Activated naive CD8-positive, alpha-beta T cell treated with anti-CD3 and anti-CD28 coated beads, Interleukin-2, amount 10 ng/mL, durations not matched to agents 7 days and 5 days (primary cell): ENCODE measurements at regions not wholly inside any gene's neighbourhood (a gene's known extent, or its start where the extent isn't known, plus 50 kb on each side); places are given as distances from the start of the nearest gene placed in this dataset.

Experiments
- ATAC-seq: fragments of 150-1000 bp; cut with Tn5 transposase; one replicate; pipeline ENCODE4 v1.10.0; 2021; ENCODE audit warnings: low read depth, moderate library complexity
- POLR2A ChIA-PET: fragments of 350-600 bp; sonication (Branson Sonifier 250); formaldehyde crosslinking; loops from one replicate; lab custom pipeline; 2021; ENCODE audit warnings: antibody characterized with exemption; lab: Charles Lee
- DNase-seq: peaks from one replicate; pipeline ENCODE4 v3.0.0; 2021
- H3K27ac Mint-ChIP-seq: one replicate; pipeline ENCODE4 v1.8.0; 2022; ENCODE audit warnings: mild to moderate bottlenecking, mixed read lengths
- H3K27me3 Mint-ChIP-seq: one replicate; pipeline ENCODE4 v1.8.0; 2022; ENCODE audit warnings: mild to moderate bottlenecking, moderate library complexity, mixed read lengths
- H3K36me3 Mint-ChIP-seq: one replicate; pipeline ENCODE4 v1.8.0; 2021; ENCODE audit warnings: mild to moderate bottlenecking, mixed read lengths
- H3K4me1 Mint-ChIP-seq: one replicate; pipeline ENCODE4 v1.8.0; 2021; ENCODE audit warnings: mixed read lengths
- H3K4me3 Mint-ChIP-seq: one replicate; pipeline ENCODE4 v1.8.0; 2022; ENCODE audit warnings: mild to moderate bottlenecking, moderate library complexity, mixed read lengths
- H3K9me3 Mint-ChIP-seq: one replicate; pipeline ENCODE4 v1.8.0; 2021; ENCODE audit warnings: mixed read lengths

- Mint-ChIP-seq H3K27ac (no peak overlapping the region), H3K27me3 (no peaks in the 10 kb centered on the region), H3K4me1 (no peaks in the 10 kb centered on the region), H3K36me3 (no peaks in the 10 kb centered on the region), H3K9me3 (no peaks in the 10 kb centered on the region), H3K4me3 (no peak overlapping the region)
- no peak for DNase-seq
- POLR2A ChIA-PET: no interaction called here
- no peak for ATAC-seq
These were observed 457.9 kb upstream of the BRINP1 start for GRCh38 chr9:119827126-119827525.

GRCh38 chr9:119818726-119819435, 449.6 kb upstream of the BRINP1 start:
- Mint-ChIP-seq H3K4me3 (no peak overlapping the region), H3K9me3 (no peaks in the 10 kb centered on the region), H3K4me1 (no peaks in the 10 kb centered on the region), H3K36me3 (no peaks in the 10 kb centered on the region), H3K27ac (no peak overlapping the region), H3K27me3 (no peaks in the 10 kb centered on the region)
- no peak for ATAC-seq
- no peak for DNase-seq
- POLR2A ChIA-PET: no interaction called here

- Mint-ChIP-seq H3K27me3 (no peaks in the 10 kb centered on the region), H3K4me3 (no peak overlapping the region), H3K9me3 (no peaks in the 10 kb centered on the region), H3K27ac (no peak overlapping the region), H3K36me3 (no peaks in the 10 kb centered on the region), H3K4me1 (no peaks in the 10 kb centered on the region)
- ATAC-seq (no peak), DNase-seq (no peak)
- POLR2A ChIA-PET: no interaction called here
These were observed 441.6 kb upstream of the BRINP1 start for GRCh38 chr9:119810645-119811429.

GRCh38 chr9:119803679-119804078, 434.4 kb upstream of the BRINP1 start:
- Mint-ChIP-seq H3K4me3 (no peak overlapping the region), H3K36me3 (no peaks in the 10 kb centered on the region), H3K27ac (no peak overlapping the region), H3K9me3 (no peaks in the 10 kb centered on the region), H3K4me1 (no peaks in the 10 kb centered on the region), H3K27me3 (no peaks in the 10 kb centered on the region)
- DNase-seq (no peak), ATAC-seq (no peak)
- POLR2A ChIA-PET: no interaction called here

GRCh38 chr9:119802621-119803020, 433.4 kb upstream of the BRINP1 start:
- DNase-seq (no peak), ATAC-seq (no peak)
- Mint-ChIP-seq H3K9me3 (no peaks in the 10 kb centered on the region), H3K27me3 (no peaks in the 10 kb centered on the region), H3K36me3 (no peaks in the 10 kb centered on the region), H3K4me3 (no peak overlapping the region), H3K27ac (no peak overlapping the region), H3K4me1 (no peaks in the 10 kb centered on the region)
- POLR2A ChIA-PET: no interaction called here

GRCh38 chr9:119802133-119802532, 432.9 kb upstream of the BRINP1 start:
- Mint-ChIP-seq H3K4me3 (no peak overlapping the region), H3K27ac (no peak overlapping the region), H3K27me3 (no peaks in the 10 kb centered on the region), H3K36me3 (no peaks in the 10 kb centered on the region), H3K4me1 (no peaks in the 10 kb centered on the region), H3K9me3 (no peaks in the 10 kb centered on the region)
- ATAC-seq: no peak
- no peak for DNase-seq
- POLR2A ChIA-PET: no interaction called here

- H3K4me3 Mint-ChIP-seq: no peak overlapping the region
- H3K27me3 Mint-ChIP-seq: no peaks in the 10 kb centered on the region
- no peaks in the 10 kb centered on the region for H3K9me3 Mint-ChIP-seq
- no peaks in the 10 kb centered on the region for H3K36me3 Mint-ChIP-seq
- DNase-seq: no peak
- H3K27ac Mint-ChIP-seq: no peak overlapping the region
- POLR2A ChIA-PET: no interaction called here
- no peak for ATAC-seq
- no peaks in the 10 kb centered on the region for H3K4me1 Mint-ChIP-seq
These were observed 432.1 kb upstream of the BRINP1 start for GRCh38 chr9:119801311-119801710.

- H3K4me3 Mint-ChIP-seq: no peak overlapping the region
- H3K36me3 Mint-ChIP-seq: no peaks in the 10 kb centered on the region
- H3K27me3 Mint-ChIP-seq: no peaks in the 10 kb centered on the region
- H3K4me1 Mint-ChIP-seq: no peaks in the 10 kb centered on the region
- POLR2A ChIA-PET: no interaction called here
- no peak for DNase-seq
- ATAC-seq: no peak
- no peak overlapping the region for H3K27ac Mint-ChIP-seq
- H3K9me3 Mint-ChIP-seq: no peaks in the 10 kb centered on the region
These were observed 426.2 kb upstream of the BRINP1 start for GRCh38 chr9:119795395-119795794.

GRCh38 chr9:119794836-119795235, 425.6 kb upstream of the BRINP1 start:
- Mint-ChIP-seq H3K36me3 (no peaks in the 10 kb centered on the region), H3K4me1 (no peaks in the 10 kb centered on the region), H3K27me3 (no peaks in the 10 kb centered on the region), H3K27ac (no peak overlapping the region), H3K9me3 (no peaks in the 10 kb centered on the region), H3K4me3 (no peak overlapping the region)
- POLR2A ChIA-PET: no interaction called here
- DNase-seq: no peak
- ATAC-seq: no peak

GRCh38 chr9:119793218-119793617, 424.0 kb upstream of the BRINP1 start:
- DNase-seq: no peak
- POLR2A ChIA-PET: no interaction called here
- H3K4me1 Mint-ChIP-seq: no peaks in the 10 kb centered on the region
- no peak overlapping the region for H3K4me3 Mint-ChIP-seq
- ATAC-seq: no peak
- no peaks in the 10 kb centered on the region for H3K27me3 Mint-ChIP-seq
- H3K9me3 Mint-ChIP-seq: no peaks in the 10 kb centered on the region
- H3K36me3 Mint-ChIP-seq: no peaks in the 10 kb centered on the region
- no peak overlapping the region for H3K27ac Mint-ChIP-seq

GRCh38 chr9:119792242-119792641, 423.0 kb upstream of the BRINP1 start:
- H3K27me3 Mint-ChIP-seq: no peaks in the 10 kb centered on the region

GRCh38 chr9:119789987-119790386, 420.8 kb upstream of the BRINP1 start:
- DNase-seq (no peak), ATAC-seq (no peak)
- Mint-ChIP-seq H3K27me3 (no peaks in the 10 kb centered on the region), H3K27ac (no peak overlapping the region), H3K4me1 (no peaks in the 10 kb centered on the region), H3K9me3 (no peaks in the 10 kb centered on the region), H3K4me3 (no peak overlapping the region), H3K36me3 (no peaks in the 10 kb centered on the region)
- POLR2A ChIA-PET: no interaction called here

More at GRCh38 chr9:119792242-119792641, 423.0 kb upstream of the BRINP1 start:
- no peak for ATAC-seq
- H3K9me3 Mint-ChIP-seq: no peaks in the 10 kb centered on the region
- H3K4me3 Mint-ChIP-seq: no peak overlapping the region
- H3K27ac Mint-ChIP-seq: no peak overlapping the region
- POLR2A ChIA-PET: no interaction called here
- H3K36me3 Mint-ChIP-seq: no peaks in the 10 kb centered on the region
- no peak for DNase-seq
- H3K4me1 Mint-ChIP-seq: no peaks in the 10 kb centered on the region

- DNase-seq (no peak), ATAC-seq (no peak)
- Mint-ChIP-seq H3K36me3 (no peaks in the 10 kb centered on the region), H3K27ac (no peak overlapping the region), H3K4me1 (no peaks in the 10 kb centered on the region), H3K27me3 (no peaks in the 10 kb centered on the region), H3K4me3 (no peak overlapping the region), H3K9me3 (no peaks in the 10 kb centered on the region)
- POLR2A ChIA-PET: no interaction called here
These were observed 419.7 kb upstream of the BRINP1 start for GRCh38 chr9:119788921-119789320.

- DNase-seq (no peak), ATAC-seq (no peak)
- H3K4me1 Mint-ChIP-seq: no peaks in the 10 kb centered on the region
- H3K9me3 Mint-ChIP-seq: no peaks in the 10 kb centered on the region
- H3K36me3 Mint-ChIP-seq: no peaks in the 10 kb centered on the region
- no peaks in the 10 kb centered on the region for H3K27me3 Mint-ChIP-seq
- no peak overlapping the region for H3K4me3 Mint-ChIP-seq
- H3K27ac Mint-ChIP-seq: no peak overlapping the region
- POLR2A ChIA-PET: no interaction called here
These were observed 412.7 kb upstream of the BRINP1 start for GRCh38 chr9:119781886-119782285.
